Loucy (cell line): ENCODE measurements at regions not wholly inside any gene's neighbourhood (a gene's known extent, or its start where the extent isn't known, plus 50 kb on each side); places are given as distances from the start of the nearest gene placed in this dataset.

Experiments
- CTCF ChIP-seq: fragments of 200-600 bp; sonication (generic); conservative IDR thresholded peaks from 2 replicates; pipeline ENCODE4 v1.5.1; 2014; ENCODE audit warnings: mild to moderate bottlenecking, antibody characterized with exemption, low read length
- EZH2phosphoT487 ChIP-seq: fragments of 200-600 bp; IDR thresholded peaks from 2 replicates; pipeline ENCODE4 v1.6.1; 2018; ENCODE audit warnings: antibody characterized with exemption, mild to moderate bottlenecking, moderate library complexity, borderline replicate concordance

DNA sequence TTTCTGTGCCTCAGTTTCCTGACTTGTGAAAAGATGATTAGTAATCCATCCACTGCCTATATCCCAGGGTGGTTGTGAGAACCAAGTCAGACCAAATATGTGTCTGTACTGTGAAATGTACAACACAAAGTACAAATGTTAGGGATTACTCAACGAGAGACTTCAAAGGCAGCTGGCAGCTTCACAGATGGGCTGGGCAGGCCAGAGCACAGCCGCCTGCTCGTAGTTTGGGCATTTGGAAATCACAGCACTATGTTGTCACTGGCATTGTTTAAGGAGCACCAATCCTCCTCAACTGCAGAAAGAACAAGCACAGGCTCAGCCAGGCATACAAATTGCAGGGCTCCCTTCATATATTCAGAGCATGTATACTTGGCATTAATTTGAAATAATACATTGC, 64.5 kb upstream of the C10orf90 start:
- TF ChIP-seq CTCF (no peak), EZH2phosphoT487 (no peak)
